Embryonic facial prominence (tissue), 1 donor: ENCODE measurements at regions not wholly inside any gene's neighbourhood (a gene's known extent, or its start where the extent isn't known, plus 50 kb on each side); places are given as distances from the start of the nearest gene placed in this dataset.
"Not testable (repeated sequence)": the region's sequence is repeated elsewhere in the genome, so short reads cannot be mapped to it uniquely, and the experiment has no call there.

Source experiments
- DNase-seq: peaks from one replicate; pipeline ENCODE4 v3.0.0-alpha.2; 2016; ENCODE audit errors: extremely low spot score

DNA sequence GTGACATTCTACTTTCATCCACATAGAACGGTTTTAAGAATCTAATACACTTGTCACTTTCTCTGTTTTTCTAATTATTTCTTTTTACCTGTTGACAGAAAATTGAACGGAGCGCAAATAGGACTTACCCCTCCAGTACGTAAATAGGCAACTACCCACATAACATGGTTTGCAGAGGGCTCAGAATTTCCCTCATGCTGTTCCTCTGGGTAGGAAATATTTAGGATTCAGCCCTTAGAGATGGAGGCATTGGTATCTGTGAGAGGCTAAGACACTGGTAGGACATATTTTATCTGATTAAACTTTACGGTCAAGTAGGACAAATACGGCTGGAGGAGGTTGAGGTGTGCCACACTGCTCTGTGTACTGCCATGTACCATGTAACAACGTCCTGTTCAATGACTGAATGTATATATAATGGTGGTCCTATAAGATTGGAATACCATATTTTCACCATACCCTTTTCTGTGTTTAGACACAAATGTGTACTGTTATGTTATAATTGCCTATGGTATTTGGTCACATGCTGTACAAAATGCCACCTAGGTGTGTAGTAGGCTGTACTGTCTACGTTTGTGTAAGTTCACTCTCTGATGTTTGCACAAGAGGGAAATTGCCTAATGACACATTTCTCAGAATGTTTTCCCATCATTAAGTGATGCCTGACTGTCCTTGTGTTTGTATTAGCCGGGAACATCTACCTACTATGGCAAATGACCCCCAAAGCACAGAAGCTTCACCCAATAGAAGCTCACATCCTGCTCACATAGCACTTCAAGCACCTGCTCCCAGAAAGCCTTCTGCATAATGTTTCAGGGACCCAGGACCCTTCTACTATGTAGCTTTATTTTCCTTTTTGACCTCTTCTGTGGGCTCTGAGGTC is 429.4 kb upstream of the AKR1E2 start:
- no peak for DNase-seq

DNA sequence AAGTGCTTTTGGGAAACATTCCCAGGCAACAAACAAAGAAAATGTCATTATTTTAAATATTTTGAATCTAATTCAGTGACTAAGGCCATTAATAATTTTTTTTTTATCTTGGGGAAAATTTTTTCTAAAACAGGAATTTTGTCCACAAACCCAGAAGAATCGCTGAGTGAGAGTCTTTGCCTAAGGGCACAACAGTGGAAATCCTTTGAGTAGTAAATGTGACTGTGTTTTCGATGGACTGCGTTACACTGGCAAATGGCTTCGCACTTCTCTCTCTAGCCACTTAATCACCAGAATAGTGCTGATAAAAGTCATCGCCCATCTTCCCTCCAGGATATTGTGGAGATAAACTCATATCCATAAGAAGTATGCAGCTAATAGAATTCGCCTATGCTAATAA is 430.3 kb upstream of the AKR1E2 start:
- DNase-seq = no peak

DNA sequence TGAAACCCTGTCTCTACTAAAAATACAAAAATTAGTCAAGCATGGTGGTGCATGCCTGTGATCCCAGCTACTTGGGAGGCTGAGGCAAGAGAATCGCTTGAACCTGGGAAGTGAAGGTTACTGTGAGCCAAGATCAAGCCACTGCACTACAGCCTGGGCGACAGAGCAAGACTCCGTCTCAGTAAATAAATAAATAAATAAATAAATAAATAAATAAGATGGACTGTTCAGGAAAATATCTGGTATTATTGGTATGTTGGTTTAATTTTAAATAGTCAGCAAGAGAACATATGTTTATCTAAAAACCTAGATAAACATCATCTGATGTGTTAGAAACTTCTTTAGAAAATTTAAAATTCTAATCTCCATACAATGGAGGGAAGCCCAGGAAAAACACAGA is 431.6 kb upstream of the AKR1E2 start:
- not testable (repeated sequence) for DNase-seq

DNA sequence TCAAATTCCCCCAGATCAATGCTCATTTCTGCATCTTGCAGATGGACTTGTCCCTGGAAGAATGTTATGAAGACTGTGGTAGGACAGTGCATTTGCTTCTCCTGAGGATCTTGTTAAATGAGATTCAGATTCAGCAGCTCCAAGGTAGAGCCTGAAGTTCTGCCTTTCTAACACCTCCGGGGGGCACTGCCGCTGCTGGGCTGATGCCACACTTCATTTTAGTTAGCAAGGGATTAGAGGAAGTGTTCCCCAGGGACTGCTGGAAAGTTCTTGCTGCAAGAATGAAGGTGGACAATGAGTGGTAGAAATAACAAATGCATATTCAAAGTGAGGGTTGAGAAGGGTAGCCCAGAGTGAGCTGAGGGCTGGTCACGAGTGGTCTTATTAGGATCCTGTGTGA is 434.3 kb upstream of the AKR1E2 start:
- DNase-seq = no peak

DNA sequence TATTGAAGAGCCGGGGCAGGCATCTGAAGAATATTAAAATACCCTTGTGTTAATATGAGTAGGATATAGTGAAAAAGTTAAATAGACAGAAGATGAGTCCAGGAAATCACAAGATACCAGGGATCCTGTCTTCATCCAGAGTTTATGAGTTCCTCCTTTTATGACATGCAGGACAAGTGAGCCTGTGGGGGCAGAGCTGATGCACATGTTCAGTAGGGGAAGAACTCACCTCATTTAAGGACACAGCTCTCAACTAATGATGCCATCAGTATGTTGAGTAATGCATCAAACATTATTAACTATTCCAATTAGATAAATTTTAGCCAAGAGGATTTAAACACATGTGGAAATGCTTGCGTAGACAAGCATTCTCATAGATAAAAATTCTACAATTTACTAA is 435.8 kb upstream of the AKR1E2 start:
- no peak for DNase-seq

DNA sequence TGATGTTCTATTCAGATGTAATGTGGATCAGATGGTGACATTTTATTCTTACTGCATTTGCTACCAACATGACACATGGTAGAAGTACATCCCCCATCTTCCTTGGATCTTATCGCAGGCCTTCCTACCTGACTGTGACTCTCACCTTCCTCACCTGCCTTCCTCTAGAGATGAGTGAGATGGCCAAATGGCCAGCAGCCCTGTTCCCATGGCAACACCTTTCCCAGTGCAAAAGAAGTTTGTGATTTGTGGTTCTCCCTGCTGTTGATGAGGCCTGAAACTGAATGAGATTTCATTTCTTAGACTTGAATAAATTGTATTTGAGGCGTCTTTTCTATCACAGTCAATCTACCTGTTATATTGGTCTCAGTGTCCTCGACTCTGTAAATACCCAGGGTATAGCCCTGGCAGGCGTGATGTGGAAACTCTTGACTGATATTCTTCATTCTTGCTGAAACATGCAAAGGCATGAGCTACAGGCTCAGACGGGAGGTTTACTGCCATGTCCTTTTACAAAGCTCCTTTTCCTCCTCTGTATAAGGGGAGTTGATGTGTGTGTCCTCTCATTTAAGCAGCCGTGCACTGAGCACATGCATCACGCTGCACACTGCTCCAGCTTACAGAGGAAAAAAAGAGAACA is 440.7 kb upstream of the AKR1E2 start:
- no peak for DNase-seq

DNA sequence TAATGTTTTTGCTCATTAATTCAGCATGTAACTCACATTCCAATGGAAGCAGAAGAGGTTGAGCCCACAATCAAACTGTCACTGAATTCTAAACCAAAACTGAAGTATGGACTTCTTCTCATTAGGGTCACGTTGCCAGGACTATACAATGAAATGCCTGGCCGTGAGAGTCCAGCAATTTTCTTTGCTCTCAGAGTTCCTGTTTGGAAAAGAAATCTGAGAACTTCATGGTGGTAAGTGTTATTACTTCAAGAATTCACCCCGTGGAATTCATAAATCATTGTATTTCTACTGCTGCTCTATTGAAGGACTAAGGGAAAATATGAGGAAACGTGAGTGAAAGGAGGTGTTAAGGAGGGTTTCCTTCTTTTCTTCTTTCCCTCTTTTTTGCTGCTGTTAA is 441.8 kb upstream of the AKR1E2 start:
- DNase-seq = no peak

DNA sequence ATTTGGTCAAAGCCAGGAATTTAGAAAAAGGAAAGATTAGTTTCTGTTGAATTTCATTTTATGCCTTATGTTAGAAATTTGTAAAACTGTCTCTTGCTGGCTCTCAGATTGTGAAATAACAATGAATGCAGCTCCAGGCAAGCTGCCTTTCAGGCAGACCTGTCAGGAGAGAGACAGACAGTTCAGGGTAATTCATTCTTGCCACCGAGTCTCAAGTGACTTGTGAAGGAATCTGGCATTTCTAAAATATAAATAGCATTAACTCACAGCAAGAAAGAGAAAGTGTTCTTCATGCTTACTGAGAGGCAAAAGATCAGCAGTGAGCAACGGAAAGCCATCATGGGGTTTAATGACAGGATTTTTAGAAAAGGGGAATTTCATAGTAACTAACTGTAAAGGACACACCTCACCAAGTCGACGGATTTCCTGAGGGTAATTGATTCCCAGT is 442.3 kb upstream of the AKR1E2 start:
- DNase-seq = no peak

DNA sequence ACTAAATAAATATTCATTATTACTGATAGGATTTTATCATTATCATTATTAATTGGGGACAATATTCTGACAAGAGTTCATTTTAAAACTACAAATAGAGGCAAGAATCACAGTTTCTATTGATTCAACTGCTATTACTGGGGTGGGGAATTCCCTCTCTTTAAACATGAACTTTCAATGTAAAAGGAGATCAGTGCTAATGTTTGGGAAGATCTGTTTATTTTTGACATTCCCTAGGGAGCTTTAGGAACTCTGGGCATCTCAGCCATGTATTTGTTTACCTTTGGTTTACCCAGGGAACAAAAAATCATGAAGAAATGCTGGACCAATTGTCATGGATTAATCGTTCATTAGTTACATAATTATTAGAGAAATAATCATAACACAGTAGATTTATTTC is 443.2 kb upstream of the AKR1E2 start:
- no peak for DNase-seq

DNA sequence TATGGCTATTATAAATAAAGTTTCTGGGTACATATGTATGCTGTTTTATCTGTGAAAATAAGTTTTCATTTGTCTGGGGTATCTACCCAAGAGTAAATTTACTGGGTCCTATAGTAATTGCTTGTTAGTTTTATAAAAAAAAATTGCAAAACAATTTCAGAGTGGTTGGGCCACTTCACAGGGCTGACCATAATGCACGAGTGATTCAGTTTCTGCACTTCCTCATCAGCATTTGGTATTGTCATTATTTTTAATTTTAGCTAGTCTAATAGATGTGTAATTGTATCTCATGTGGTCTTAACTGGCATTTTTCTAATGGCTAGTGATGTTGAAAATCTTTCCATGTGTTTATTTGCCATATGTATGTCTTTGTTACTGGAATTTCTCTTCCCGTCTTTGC is 452.4 kb upstream of the AKR1E2 start:
- no peak for DNase-seq

DNA sequence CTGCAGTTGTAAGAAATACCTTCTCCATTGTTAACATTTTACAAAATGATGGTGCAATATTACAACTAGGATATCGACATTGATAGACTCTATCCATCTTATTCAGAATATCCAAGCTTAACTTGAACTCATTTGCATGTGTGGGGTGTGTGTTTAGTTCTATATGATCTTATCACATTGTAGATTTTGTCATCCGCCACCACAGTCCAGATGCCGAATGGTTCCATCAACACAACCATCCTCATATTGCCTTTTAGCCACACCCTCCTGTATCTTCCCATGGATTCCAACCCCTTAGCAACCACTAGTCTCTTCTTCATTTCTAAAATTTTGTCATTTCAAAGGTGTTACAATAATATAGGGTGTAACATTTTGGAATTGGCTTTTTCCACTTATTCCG is 452.9 kb upstream of the AKR1E2 start:
- DNase-seq = no peak

DNA sequence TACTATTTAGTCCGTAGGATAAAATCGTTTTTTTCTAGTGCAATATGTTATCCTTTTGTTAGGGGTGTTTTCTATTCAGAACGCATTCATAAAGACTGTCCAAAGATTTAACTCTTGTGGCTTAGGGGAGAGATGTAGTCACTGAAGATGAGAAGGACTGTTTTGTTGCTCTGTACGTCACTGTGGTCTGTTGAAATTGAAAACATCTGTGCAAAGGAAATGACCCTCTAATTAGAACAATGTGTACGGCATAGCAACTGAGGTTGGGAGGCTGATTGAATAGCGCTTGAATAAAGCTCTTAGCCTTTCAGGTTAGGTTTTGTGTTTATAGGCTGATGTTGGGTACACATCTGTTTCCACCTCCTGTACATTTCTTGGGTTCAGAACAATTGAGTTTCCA is 453.4 kb upstream of the AKR1E2 start:
- peak; percentile 82 for DNase-seq

DNA sequence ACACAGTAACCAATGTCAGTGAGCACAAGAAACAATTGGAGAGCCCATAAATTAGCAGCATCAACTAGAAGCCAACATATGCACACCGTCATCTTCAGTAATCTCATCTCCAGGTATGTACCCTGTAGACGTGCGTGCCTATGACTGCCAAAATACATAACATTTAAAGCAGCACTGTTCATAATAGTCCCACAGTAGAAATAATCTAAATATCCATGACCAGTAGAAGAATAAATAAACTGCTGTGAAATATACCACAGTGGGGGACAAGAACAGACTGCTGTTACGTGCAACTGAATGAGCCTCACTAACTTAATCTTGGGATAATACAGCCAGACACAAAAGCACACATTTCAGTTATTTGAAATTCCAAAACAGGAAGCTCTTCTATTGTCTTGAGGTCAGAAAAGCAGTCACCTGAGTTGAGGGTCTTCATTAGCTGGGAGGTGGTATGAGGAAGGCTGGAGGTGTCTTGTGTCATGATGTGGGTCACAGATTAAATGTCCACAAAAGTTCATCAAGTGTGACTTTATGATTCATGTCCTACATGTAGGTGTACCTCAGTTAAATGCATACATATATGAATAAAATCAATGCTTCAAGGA is 454.2 kb upstream of the AKR1E2 start:
- DNase-seq = no peak

DNA sequence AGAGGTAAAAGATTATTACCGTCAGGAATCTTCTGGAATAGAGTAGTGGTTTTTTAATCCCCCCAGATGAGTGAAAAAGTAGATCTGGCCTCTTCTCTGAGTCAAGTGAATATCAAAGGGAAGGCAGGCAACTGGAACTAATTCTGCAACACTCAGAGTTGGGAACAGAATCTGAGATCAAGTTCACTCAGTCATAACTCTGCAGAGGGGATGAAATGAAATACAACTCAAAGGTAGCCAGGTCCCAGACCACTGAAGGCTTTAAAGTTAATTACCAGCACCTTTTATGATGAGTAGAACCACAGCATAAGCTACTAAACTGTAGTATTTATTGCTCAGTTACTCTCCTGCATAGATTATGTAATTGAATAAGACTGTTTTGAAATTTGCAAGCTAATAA is 455.6 kb upstream of the AKR1E2 start:
- no peak for DNase-seq

DNA sequence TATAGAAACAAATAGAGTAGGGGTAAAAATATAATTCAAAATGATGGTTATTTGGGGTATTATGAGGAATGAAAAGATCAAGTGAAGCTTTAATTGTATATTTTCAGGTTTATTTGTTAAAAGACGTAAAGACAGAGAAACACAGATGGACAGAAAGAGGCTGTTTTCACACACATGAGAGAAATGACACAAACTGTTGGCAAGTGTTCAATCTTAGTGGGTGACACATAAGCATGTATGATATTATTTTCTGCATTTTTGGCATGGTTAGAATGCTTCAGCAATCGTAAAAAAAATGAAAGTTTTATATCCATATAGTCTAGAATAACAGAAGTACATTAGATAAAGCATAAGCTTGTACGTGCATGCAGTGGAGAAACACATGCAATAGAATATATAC is 464.4 kb upstream of the AKR1E2 start:
- DNase-seq = no peak

DNA sequence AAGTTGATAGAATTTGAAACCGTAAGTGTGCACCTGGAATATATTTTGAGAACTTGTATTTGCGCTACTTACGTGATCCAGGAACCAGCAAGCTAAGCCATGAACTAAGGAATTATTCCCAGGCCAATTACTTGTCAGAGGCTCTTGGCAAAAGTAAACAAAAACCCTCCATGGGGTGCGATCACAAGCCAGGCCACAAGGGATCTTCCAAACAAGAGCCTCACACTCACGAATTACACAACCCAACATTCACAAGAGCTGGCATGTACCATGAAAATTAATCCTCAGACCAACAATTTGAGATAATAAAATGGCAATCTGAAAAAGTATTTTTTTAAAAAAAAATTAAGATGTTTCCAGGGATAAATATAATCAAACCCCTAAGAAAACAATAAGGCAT is 467.0 kb upstream of the AKR1E2 start:
- DNase-seq = no peak

DNA sequence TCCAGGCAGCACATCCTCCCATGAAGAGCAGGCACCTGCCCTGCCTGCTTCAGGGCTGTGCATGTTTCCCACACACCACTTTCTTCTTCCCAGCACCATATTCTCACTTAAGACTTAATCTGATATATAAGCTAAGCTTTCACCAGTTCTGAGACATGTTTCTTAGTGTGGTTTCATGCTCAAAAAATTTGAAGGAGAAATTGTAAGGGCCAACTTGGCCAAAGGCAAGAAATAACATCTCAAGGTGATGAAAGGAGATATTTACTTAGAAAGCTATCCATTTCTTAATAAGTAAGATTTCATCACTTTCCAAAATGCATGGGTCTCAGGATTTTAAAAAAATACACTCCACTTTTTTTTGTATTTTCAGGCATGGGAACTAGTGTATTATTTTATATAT is 468.1 kb upstream of the AKR1E2 start:
- no peak for DNase-seq

DNA sequence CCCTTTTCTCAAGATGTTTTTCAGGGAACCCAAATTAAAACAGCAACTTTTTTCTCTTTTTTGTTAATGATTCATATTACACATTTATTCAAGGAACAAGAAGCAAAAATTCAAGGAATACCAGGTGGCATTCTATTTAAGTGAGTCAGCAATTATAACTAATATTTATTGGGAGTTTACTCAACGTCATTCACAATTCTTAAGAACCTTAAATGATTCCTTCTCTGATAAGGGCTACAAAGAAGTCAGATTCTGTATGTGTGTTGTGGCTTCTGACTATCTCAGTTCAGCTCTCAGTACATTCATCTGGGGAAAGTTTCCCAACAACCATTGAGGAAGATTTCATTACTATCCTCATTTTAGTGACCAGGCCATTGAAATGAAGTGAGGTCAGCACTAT is 470.7 kb upstream of the AKR1E2 start:
- DNase-seq = no peak

DNA sequence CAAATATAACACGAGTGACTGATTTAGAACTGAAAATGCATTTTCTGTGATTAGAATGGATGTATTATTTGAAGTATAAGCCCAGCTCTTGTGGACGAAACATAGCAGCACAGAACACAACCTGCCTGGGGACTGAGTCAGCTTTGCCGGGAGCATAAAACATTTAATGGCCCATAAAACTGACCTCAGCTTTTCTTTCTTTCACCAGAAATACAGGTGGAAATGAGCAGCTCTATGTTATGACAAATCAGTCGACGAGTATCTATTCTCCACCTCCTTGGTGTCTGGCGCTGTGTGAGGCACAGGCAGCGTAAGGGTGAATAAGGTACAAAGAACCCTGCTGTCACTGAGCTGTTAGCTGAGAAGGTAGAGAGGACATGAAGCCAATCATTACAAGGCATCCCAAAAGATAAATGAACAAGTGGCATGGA is 471.6 kb upstream of the AKR1E2 start:
- DNase-seq = no peak

DNA sequence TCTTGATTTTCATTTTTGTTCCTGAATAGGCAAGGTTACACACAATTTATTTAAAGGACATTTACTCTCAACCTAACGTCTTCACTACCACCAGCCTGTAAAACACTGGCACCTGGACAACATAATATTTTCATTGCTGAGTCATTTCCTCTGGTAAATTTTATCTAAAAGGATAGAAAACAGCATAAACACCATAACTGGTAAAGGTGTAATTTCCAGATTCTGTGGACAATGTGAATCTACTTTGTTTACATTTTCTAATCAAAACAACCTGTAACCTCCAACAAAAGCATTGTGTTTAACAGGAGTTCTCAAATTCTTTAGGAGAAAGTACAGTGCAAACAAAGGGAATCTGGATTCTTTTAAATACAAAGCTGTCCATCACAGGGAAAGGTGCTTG is 472.0 kb upstream of the AKR1E2 start:
- no peak for DNase-seq

DNA sequence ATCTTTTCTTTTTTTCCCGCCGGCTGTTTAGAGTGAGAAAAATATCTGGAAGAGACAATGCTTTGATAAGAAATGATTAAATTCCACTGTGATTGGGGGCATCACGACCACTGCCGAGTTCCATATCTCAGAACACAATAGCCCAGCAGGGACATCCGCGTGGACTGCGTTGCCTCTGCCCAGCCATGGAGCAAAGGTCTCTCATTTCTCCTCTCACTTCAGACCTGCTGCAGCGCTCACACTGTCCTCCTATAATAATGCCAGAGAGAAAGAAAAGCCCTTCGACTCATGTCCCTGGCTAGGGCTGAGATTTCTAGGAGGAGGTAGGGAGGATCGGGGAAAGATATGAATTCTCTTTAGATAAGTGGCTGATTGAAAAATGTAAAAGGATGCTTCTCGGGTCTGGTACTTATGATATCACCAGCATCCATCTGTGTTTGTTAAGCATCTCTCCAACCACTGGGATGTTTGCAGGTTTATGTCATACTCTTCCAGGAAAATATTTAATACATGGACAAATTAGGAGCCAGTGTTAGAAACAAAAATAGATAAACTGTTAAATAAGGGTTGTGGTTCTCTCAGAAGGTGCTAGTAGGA is 472.9 kb upstream of the AKR1E2 start:
- no peak for DNase-seq

DNA sequence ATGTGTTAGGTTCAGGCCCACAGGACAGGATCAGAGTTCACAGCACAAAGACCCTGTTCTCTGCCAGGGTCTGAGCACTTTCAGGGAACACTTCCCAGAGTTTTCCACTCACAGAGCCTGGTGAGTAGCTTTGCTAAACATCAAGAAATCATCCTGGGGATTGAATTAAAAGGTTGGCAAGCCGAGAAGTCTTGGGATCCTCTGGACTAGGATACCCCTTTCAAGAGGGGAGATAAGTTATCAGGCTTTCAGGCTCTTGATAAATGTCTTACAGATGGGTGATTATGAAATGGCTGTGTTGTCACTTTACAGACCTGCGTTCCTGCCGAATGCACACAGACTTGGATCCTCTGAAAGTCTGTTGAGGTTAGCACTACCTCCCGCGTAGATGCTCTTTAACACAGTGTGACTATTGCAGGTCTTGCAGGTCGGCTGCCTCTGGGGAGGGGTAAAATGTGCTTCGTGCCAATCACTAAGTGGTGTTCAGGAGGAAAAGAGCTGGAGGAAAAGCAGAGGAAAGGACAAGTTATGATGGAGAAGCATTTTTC is 473.5 kb upstream of the AKR1E2 start:
- no peak for DNase-seq
